ENCODE measurements at regions not wholly inside any gene's neighbourhood (a gene's known extent, or its start where the extent isn't known, plus 50 kb on each side); places are given as distances from the start of the nearest gene placed in this dataset.

GRCh38 chr6:33945931-33946330, 142.1 kb upstream of the MLN start:
- no peak for TF ChIP-seq CTCF (conservative IDR thresholded peaks at IDR 0.05; ENCODE audit: low read depth, low read length)
- no peak overlapping the region for H3K4me3 ChIP-seq (ENCODE audit: low read depth, low read length)
- DNase-seq (ENCODE audit: low read depth): no peak

GRCh38 chr6:33944686-33945411, 141.0 kb upstream of the MLN start:
- DNase-seq (ENCODE audit: low read depth): no peak
- no peak overlapping the region for H3K4me3 ChIP-seq (ENCODE audit: low read depth, low read length)
- TF ChIP-seq CTCF (conservative IDR thresholded peaks at IDR 0.05; ENCODE audit: low read depth, low read length): no peak

GRCh38 chr6:33936886-33937285, 133.1 kb upstream of the MLN start:
- no peak for TF ChIP-seq CTCF (conservative IDR thresholded peaks at IDR 0.05; ENCODE audit: low read depth, low read length)
- DNase-seq (ENCODE audit: low read depth): no peak
- H3K4me3 ChIP-seq (ENCODE audit: low read depth, low read length): no peak overlapping the region

GRCh38 chr6:33935439-33936080, 131.8 kb upstream of the MLN start:
- H3K4me3 ChIP-seq (ENCODE audit: low read depth, low read length): no peak overlapping the region
- no peak for TF ChIP-seq CTCF (conservative IDR thresholded peaks at IDR 0.05; ENCODE audit: low read depth, low read length)
- DNase-seq (ENCODE audit: low read depth): no peak

- no peak for TF ChIP-seq CTCF (conservative IDR thresholded peaks at IDR 0.05; ENCODE audit: low read depth, low read length)
- H3K4me3 ChIP-seq (ENCODE audit: low read depth, low read length): no peak overlapping the region
- DNase-seq (ENCODE audit: low read depth): no peak
These were observed 131.0 kb upstream of the MLN start for GRCh38 chr6:33934731-33935270.

- no peak for TF ChIP-seq CTCF (conservative IDR thresholded peaks at IDR 0.05; ENCODE audit: low read depth, low read length)
- H3K4me3 ChIP-seq (ENCODE audit: low read depth, low read length): no peak overlapping the region
- no peak for DNase-seq (ENCODE audit: low read depth)
These were observed 129.3 kb upstream of the MLN start for GRCh38 chr6:33933101-33933500.

Data from epithelial cell of proximal tubule (primary cell).